GM19463 (cell line): ENCODE measurements at regions not wholly inside any gene's neighbourhood (a gene's known extent, or its start where the extent isn't known, plus 50 kb on each side); places are given as distances from the start of the nearest gene placed in this dataset.
"Not testable (repeated sequence)": the region's sequence is repeated elsewhere in the genome, so short reads cannot be mapped to it uniquely, and the experiment has no call there.

Experiments used
- ATAC-seq: cut with Tn5 transposase; IDR thresholded peaks from one replicate; pipeline ENCODE4 v1.9.1; 2021; ENCODE audit warnings: mild to moderate bottlenecking, moderate library complexity; ENCODE audit not compliant: unreplicated experiment

DNA sequence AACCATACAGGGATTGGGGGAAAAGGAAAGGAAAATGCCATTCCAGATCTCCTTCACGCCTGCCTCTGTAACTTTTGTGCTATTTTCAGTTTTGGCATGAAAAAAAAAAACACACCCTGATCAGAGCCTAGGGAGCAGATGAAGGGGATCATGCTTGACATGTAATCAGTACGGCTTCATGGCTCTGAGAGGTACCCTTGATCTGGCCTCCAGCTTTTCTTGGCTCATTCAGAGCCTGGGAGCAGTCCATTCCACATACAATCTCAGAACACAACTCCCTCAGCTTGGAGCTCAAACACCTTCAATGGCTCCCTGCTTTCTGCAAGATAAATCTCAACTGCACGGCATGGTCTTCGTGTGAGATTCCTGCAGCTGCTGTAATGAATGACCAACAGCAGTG lies 422.8 kb upstream of the ZMIZ1 start:
- ATAC-seq = no peak

DNA sequence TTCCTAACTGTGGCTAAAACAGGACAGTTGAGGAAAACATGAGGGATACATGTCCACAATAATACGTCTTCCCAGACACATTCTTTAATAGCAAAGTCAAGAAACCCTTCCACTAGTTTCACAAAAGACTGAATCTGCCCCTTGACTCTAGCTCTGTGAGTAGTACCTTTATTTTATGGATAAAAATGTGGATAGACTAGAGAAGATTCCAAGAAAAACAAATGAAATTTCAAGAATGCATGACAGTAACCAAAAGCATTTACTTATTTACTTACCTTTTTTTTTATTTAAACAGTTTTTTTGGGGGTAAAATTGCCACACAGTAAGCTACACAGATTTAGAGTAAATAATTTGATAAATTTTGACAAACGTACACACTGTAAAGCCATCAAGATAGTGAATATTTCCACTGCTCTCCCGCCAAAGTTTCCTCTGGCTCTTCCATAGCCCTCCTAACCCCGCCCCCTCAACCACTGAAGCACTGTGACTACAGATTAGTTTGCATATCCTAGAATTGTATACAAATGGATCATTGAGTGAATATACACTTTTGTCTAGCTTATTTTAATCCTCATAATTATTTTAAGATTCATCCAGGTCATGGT lies 420.4 kb upstream of the ZMIZ1 start:
- no peak for ATAC-seq

DNA sequence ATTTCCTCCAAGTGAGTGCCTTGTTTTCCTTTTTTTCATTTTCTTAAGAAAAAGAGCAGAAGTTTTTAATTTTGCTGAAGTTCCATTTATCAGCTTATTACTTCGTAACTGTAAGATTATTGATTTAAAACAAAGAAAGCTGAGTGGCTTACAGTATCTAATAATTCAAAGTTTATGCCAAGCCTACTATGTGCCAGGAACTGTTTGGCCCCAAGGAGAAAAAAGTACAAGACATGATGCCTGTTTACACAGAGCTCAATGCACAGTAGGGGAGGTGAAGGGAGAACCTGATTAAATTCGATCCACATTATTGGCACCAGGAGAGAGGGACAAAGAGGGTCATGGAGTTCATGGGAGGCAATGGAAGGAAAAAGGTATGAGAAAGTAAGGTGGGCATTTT lies 419.3 kb upstream of the ZMIZ1 start:
- ATAC-seq = no peak

DNA sequence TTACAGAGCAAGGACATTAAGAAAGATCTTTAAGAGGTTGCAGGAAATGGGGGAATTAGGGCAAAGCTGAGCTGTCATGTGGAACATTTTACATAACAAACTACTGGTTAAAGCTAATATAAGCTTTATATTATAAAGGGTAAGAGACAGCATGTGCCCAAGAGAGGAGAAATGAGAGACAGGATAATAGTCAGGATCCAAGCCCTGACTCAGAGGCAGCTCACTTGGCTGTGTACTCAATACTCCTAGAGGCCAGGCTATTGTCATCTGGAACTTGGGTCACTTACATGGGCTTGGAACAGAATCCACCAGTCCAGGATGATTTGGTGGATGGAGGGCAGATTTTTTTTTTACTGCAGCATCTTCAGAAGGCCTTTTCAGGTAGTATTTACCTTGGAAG lies 418.6 kb upstream of the ZMIZ1 start:
- ATAC-seq = no peak

- no peak for ATAC-seq
Observed at GRCh38 chr10:78651287-78651686, 417.5 kb upstream of the ZMIZ1 start.

- no peak for ATAC-seq
Observed at GRCh38 chr10:78653555-78653954, 415.2 kb upstream of the ZMIZ1 start.

- no peak for ATAC-seq
Observed at GRCh38 chr10:78654047-78654590, 414.6 kb upstream of the ZMIZ1 start.

GRCh38 chr10:78655979-78656378 lies 412.8 kb upstream of the ZMIZ1 start:
- ATAC-seq = no peak

DNA sequence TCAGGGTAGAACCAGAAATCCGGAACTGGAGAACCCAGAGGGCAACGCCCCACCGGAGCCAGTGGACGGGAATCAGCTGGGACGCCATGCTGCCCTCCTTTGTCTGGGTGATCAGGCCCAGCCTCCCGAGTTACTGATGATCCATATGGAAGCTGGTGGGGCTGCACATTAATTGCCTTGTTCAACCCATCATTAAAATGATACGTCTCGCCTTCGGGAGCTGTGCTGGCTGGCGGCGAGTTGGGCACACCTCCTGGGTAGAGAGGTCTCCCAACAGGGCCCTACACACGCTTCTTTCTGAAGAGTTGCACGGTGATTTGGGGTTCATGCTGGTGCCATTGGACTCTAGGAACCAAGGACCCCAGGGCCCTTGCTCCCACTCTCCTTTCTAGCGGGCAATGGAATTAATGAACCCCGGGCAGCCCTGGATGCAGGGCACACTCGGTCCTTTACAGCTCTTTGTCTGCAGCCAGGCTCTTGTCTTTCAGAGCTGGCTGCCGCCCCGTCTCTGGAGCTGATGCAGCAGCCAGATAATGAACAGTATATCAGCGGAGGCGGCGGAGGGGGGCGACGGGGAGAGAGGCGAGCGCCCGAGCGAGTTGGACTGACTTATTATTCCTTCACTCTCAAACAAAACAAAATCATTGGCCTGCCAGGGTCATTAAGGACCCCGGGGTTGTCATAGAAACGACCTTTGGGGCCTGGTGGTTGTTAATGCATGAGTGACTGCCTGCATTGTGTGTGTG lies 412.2 kb upstream of the ZMIZ1 start:
- ATAC-seq = no peak

DNA sequence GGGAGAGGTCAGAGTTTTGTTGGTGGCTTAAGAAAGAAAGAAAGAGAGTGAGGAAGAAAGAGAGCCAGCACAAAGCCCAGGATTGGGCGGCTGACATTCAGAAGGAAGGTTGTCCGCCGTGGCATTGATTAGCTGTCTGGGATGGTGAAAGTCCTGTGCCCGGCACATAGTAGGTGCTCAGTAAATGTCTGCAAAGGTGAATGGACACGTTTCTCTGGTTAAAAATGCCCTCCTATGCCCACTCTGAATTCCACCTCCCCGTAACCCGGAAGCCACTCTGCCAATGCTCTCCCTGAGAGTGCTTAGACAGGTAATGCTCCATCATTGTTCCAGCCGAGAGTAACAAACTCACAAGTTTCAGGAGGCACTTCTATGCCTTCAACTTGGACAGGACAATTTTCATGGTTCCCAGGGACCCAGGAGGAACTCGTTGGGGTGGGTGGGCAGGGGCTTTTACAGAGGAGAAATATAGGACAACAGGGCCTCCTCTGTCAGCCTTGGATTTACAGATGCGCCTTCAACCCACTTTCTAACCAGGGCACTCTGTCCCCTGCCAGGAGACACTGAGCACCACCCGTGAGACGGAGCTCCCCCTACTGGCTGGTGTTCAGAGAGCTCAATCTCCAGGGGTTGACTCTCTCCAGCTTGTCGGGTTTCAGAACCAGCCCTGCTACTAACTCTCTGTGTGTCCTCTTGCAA lies 411.5 kb upstream of the ZMIZ1 start:
- ATAC-seq = no peak

- ATAC-seq = no peak
Observed at GRCh38 chr10:78657862-78658165, 411.0 kb upstream of the ZMIZ1 start.

DNA sequence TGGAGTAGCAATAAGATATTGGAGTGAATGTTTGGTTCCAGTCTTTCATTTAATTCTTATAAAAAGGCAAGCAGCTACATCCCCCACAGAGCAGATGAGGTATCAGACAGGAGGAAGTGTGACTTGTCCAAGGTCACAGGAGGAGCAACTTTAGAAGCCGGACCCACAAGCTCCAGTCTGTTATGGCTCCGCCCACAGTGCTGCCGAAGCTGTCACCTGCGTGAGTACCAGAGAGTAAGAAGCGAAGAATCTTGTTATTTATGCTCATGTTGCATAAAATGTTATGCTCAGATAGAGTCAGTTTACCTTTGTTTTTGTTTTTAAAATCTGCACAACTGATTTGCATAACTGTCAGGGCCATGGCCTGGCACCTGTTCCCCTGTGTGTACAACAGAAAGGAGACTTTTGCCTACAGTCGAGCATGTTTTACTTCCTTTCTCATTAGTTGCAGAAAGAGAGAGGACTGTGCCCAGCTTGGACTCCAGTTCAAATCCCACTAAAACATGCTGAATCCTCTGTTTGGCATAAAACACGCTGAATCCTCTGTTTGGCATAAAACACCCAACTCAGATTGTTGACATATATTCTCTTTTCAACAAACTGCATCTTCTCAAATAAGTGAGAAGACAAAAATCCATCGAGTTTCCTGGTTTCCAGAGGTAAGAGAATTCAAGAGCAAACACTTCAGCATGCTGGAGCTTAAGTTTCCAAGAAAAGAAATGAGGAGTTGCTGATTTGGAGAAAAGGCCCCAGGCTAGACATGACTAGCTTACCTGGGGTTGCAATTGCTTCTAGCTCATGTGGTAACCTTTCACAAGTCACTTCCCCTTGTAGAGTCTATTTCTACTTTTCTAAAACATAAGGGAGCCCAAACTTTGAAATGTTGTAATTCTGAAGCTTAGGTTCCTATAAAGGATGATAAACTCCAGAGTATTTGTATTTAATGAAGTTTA lies 409.8 kb upstream of the ZMIZ1 start:
- ATAC-seq = peak; percentile 73

DNA sequence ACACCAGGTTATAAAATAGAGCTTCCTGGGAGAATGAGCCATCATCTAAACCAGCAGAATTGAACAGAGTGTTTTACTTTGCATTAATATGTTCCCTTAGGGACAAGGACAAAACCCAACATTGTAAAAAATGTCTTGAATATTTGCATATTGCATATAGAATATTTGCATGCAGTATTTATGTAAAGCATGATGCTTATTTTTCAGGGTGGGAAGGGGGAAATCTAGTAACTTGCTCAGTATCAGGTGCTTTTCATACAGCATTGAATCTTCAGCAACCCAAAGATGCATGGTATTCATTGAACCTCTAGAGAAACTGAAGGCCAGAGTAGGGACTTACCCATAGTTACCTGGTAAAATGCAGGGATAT lies 409.2 kb upstream of the ZMIZ1 start:
- no peak for ATAC-seq

DNA sequence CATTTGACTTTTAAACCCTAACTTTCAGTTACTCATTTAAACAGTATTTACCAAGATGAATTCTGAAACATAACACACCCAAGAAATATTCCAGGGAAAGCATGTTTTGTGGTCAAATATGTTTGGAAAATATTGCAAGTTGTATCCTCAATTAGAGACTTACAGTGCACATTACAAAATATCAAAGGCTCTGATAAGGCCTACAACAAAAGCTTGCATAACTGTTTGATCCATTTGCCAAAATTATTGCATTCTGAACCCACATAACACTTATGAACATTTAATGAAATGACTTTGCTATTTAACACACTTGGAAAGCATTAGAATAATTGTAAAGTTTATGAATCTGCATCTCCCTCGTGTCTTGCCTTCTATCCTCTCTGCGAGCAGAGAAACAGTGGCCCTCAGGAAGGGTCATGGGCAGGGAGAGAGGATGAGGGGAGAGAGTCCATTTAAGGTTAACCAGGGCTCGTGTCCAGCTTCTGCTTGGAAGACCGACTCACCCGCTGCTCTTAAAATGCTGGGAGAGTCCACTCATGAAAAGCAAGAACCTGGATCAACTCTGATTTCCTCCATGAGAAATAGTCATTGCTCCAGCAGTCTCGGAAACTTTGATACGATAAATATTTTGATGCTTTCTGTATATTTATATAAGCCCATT lies 408.2 kb upstream of the ZMIZ1 start:
- ATAC-seq = no peak

- no peak for ATAC-seq
Observed at GRCh38 chr10:78663721-78664120, 405.0 kb upstream of the ZMIZ1 start.

- ATAC-seq = no peak
Observed at GRCh38 chr10:78664929-78665553, 403.7 kb upstream of the ZMIZ1 start.

GRCh38 chr10:78672918-78673317 lies 395.8 kb upstream of the ZMIZ1 start:
- ATAC-seq = no peak

GRCh38 chr10:78681141-78681540 lies 387.6 kb upstream of the ZMIZ1 start:
- ATAC-seq = not testable (repeated sequence)

GRCh38 chr10:78681986-78682385 lies 386.8 kb upstream of the ZMIZ1 start:
- ATAC-seq = not testable (repeated sequence)

- ATAC-seq = no peak
Observed at GRCh38 chr10:78684947-78685346, 383.8 kb upstream of the ZMIZ1 start.
